HCT116 (cell line): ENCODE measurements at regions not wholly inside any gene's neighbourhood (a gene's known extent, or its start where the extent isn't known, plus 50 kb on each side); places are given as distances from the start of the nearest gene placed in this dataset.
A peak's percentile ranks its signal among the peaks of the same experiment; 100 is the strongest.

Experiments
- ATAC-seq: fragments of 200-7000 bp; cut with Tn5 transposase; 2 replicates; pipeline ENCODE4 v1.9.1; 2020; ENCODE audit warnings: mild to moderate bottlenecking, moderate library complexity
- BruUV-seq: library from RNA; stranded (reverse); fragments of 400-500 nt; replicated peaks from 2 replicates; lab custom pipeline; 2021; lab: Mats Ljungman, UMichigan
- CTCF ChIA-PET: fragments of 300-600 bp; sonication (Branson Sonifier 250); formaldehyde crosslinking; loops from one replicate; lab custom pipeline; 2021; ENCODE audit warnings: antibody characterized with exemption; lab: Charles Lee
- POLR2A ChIA-PET: fragments of 300-600, 350-600 bp; sonication (Branson Sonifier 250); formaldehyde crosslinking; loops from one replicate; lab custom pipeline; 2021; ENCODE audit warnings: antibody characterized with exemption; lab: Charles Lee
- RAD21 ChIA-PET, 2 experiments: fragments of 300-600 bp; sonication (Branson Sonifier 250); formaldehyde crosslinking; loops; one replicate each; lab custom pipeline; 2023; ENCODE audit warnings: low total read pairs in 2 of 2; ENCODE audit not compliant: uncharacterized antibody in 2 of 2, unreplicated experiment in 2 of 2, low non-redundant PET in 1 of 2; lab: Charles Lee
- DNase-seq: peaks from one replicate; pipeline ENCODE4 v3.0.0-alpha.2; 2010; ENCODE audit warnings: low read depth, low spot score
- H2AFZ ChIP-seq: fragments of 200-600 bp; shearing (Covaris generic), sonication (generic); 2 replicates; pipeline ENCODE4 v1.6.1; 2017; ENCODE audit warnings: low read depth, mixed run types, mixed read lengths, antibody characterized with exemption, low read length; ENCODE audit not compliant: poor library complexity, severe bottlenecking
- H3K27ac ChIP-seq: 2 replicates; pipeline ENCODE4 v1.5.1; 2012; ENCODE audit warnings: low read depth, low read length
- H3K27me3 ChIP-seq: fragments of 200-600 bp; sonication (generic); 2 replicates; pipeline ENCODE4 v1.6.1; 2016; ENCODE audit warnings: mixed run types, low read length, mixed read lengths; ENCODE audit not compliant: insufficient read depth
- H3K36me3 ChIP-seq, 2 experiments: fragments of 200-500 bp in 1 of 2; fragments of 200-600 bp in 1 of 2; sonication (Bioruptor generic) in 1 of 2; sonication (generic) in 1 of 2; 2 replicates each; pipeline versions ENCODE4 v1.5.1 to v1.6.1; 2014 to 2016; ENCODE audit warnings: low read length in 2 of 2, inconsistent platforms in 1 of 2, mixed read lengths in 1 of 2, mixed run types in 1 of 2; ENCODE audit not compliant: insufficient read depth in 2 of 2, control insufficient read depth in 1 of 2
- H3K4me1 ChIP-seq, 2 experiments: fragments of 200-600 bp in 1 of 2; sonication (generic) in 1 of 2; 2 replicates each; pipeline versions ENCODE4 v1.5.1 to v1.6.1; 2012 to 2017; ENCODE audit warnings: low read length in 2 of 2, inconsistent platforms in 1 of 2, mild to moderate bottlenecking in 1 of 2, mixed read lengths in 1 of 2, mixed run types in 1 of 2, moderate library complexity in 1 of 2; ENCODE audit not compliant: insufficient read depth in 2 of 2, control insufficient read depth in 1 of 2
- H3K4me2 ChIP-seq: fragments of 200-600 bp; sonication (generic); 2 replicates; pipeline ENCODE4 v1.6.1; 2017; ENCODE audit warnings: mixed run types, low read length, mixed read lengths
- H3K4me3 ChIP-seq, 2 experiments: fragments of 200-600 bp in 1 of 2; sonication (generic) in 1 of 2; replicated peaks in 1 of 2; 2 replicates each; pipeline ENCODE4 v1.5.1; 2011 to 2016; ENCODE audit warnings: low read length in 2 of 2, control low read depth in 1 of 2, low read depth in 1 of 2, mild to moderate bottlenecking in 1 of 2, mixed read lengths in 1 of 2, mixed run types in 1 of 2
- H3K79me2 ChIP-seq: fragments of 200-600 bp; sonication (generic); 2 replicates; pipeline ENCODE4 v1.6.1; 2017; ENCODE audit warnings: mild to moderate bottlenecking, mixed run types, low read length, moderate library complexity, mixed read lengths; ENCODE audit not compliant: insufficient read depth
- H3K9ac ChIP-seq: fragments of 200-600 bp; sonication (generic); 2 replicates; pipeline ENCODE4 v1.6.1; 2016; ENCODE audit warnings: low read length, mixed read lengths
- H3K9me2 ChIP-seq: fragments of 200-600 bp; sonication (generic), shearing (Covaris generic); 2 replicates; pipeline ENCODE4 v1.6.1; 2017; ENCODE audit warnings: mixed run types, mild to moderate bottlenecking, moderate library complexity; ENCODE audit not compliant: insufficient read depth
- H3K9me3 ChIP-seq, 2 experiments: fragments of 200-500 bp in 1 of 2; fragments of 200-600 bp in 1 of 2; sonication (Bioruptor generic) in 1 of 2; sonication (generic) in 1 of 2; 2 replicates each; pipeline ENCODE4 v1.6.1; 2014 to 2017; ENCODE audit warnings: low read length in 2 of 2, mixed read lengths in 2 of 2, inconsistent platforms in 1 of 2, low read depth in 1 of 2, mild to moderate bottlenecking in 1 of 2, mixed run types in 1 of 2, moderate library complexity in 1 of 2; ENCODE audit not compliant: control insufficient read depth in 1 of 2, insufficient read depth in 1 of 2
- H4K20me1 ChIP-seq: fragments of 200-600 bp; sonication (generic), shearing (Covaris generic); 2 replicates; pipeline ENCODE4 v1.6.1; 2017; ENCODE audit warnings: mixed run types, mild to moderate bottlenecking, moderate library complexity; ENCODE audit not compliant: insufficient read depth
- CBX3 ChIP-seq: IDR thresholded peaks from 2 replicates; pipeline ENCODE4 v1.6.1; 2012; ENCODE audit warnings: low read depth
- CEBPB ChIP-seq: IDR thresholded peaks from 2 replicates; pipeline ENCODE4 v1.6.1; 2012; ENCODE audit warnings: low read depth
- EGR1 ChIP-seq: IDR thresholded peaks from 2 replicates; pipeline ENCODE4 v1.6.1; 2012; ENCODE audit warnings: low read depth
- EZH2 ChIP-seq: fragments of 200-600 bp; sonication (generic); IDR thresholded peaks from 2 replicates; pipeline ENCODE4 v1.6.1; 2017; ENCODE audit warnings: antibody characterized with exemption, mixed run types
- EZH2phosphoT487 ChIP-seq: fragments of 200-600 bp; IDR thresholded peaks from 2 replicates; pipeline ENCODE4 v1.6.1; 2018; ENCODE audit warnings: antibody characterized with exemption, borderline replicate concordance
- FOSL1 ChIP-seq: IDR thresholded peaks from 2 replicates; pipeline ENCODE4 v1.6.1; 2012; ENCODE audit warnings: low read depth
- JUND ChIP-seq: IDR thresholded peaks from 2 replicates; pipeline ENCODE4 v1.6.1; 2012
- POLR2A ChIP-seq: IDR thresholded peaks from 2 replicates; pipeline ENCODE4 v1.7.0; 2011; ENCODE audit warnings: borderline replicate concordance; ENCODE audit not compliant: insufficient read depth, insufficient read length; ENCODE audit errors: extremely low read depth
- SIN3A ChIP-seq: IDR thresholded peaks from 2 replicates; pipeline ENCODE4 v1.6.1; 2012; ENCODE audit warnings: low read depth
- intact Hi-C: fragments of 100-400 bp; cut with micrococcal nuclease; formaldehyde crosslinking; loops from 2 replicates; pipeline ENCODE4 v1.10.0; 2022
- TF ChIP-seq, protein P1 (sequence below): IDR thresholded peaks from 2 replicates; pipeline ENCODE4 v1.6.1; 2012
- TF ChIP-seq, protein P2 (sequence below), 3 experiments: fragments of 200-600 bp in 1 of 3; sonication (generic) in 1 of 3; IDR thresholded peaks in 2 of 3; conservative IDR thresholded peaks in 1 of 3; 2 replicates each; pipeline ENCODE4 v1.5.1; 2012 to 2017; ENCODE audit warnings: low read depth in 2 of 3, low read length in 2 of 3, antibody characterized with exemption in 1 of 3, borderline replicate concordance in 1 of 3, control low read depth in 1 of 3, mild to moderate bottlenecking in 1 of 3, mixed read lengths in 1 of 3, mixed run types in 1 of 3, moderate library complexity in 1 of 3; ENCODE audit not compliant: insufficient read depth in 1 of 3

DNA sequence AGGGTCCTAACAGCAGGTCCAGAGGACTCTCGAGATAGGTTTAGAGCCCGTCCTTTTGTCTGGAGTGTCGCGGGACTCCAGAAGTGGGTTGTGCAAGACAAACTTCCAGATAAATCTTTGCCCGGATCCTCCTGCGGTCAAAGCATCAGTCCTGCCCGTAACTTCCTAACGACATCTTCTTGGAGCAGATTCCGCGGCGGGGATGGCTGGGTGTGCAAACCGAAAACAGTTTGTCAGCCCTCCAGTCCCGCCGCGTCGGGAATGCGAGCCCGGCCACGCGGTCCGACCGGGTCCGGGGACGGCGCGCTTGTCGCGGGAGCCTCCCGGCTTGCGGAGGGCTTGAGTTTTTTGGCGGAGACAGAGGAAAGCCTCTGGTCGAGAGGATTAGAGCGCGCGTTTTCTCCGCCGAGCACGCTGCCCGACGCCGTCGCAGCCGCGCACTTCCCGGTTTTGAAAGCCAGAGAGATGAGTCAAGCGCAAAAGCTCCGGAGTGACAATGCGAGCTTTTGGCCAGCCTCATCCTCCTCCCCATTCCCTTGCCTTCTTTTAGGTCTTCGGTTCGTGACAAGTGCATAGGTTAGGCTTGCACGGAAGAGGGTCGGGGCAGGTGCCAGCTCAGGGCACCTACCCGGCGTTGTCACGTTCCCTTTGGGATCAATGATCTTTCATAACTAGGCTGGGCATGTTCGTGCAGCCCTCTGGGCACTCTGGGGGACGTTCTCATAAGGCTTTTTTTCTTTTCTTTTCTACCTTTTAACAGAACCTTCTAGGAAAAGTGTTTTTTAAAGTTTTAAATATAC lies 91.3 kb upstream of the PRDM1 start (continued):
- no peak for TF ChIP-seq JUND
- 0 out of 2 replicates have a peak, but pooled peaks have one; percentile 20 for TF ChIP-seq FOSL1
- TF ChIP-seq POLR2A = no peak
- TF ChIP-seq, protein P1, sequence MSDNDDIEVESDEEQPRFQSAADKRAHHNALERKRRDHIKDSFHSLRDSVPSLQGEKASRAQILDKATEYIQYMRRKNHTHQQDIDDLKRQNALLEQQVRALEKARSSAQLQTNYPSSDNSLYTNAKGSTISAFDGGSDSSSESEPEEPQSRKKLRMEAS = peak; percentile 96

DNA sequence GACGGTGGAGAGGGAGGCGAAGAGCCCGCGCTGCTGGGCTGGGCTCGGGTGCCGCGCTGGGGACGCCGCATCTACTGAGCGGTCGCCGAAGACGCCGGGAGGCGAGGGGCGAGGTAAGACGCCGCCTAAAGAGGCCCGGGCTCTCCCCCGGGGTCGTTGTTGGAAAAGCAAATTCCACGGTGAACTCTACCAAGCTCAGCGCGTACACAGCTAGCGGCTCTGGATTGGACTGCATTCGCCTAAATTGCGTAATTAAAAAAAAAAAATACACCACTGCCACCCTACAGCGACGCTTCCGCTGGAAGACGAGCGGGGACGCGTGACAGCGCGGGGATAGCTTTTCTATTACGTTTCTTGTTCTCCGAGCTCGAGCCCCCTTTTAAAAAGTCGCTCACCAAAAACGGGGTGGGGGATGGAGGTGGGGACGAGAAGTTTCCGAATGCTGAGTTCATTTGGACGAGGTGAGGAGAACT lies 92.0 kb upstream of the PRDM1 start:
- Histone ChIP-seq H3K9me2 (no peaks in the 10 kb centered on the region), H2AFZ (peak overlapping the region; percentile 93), H3K27ac (no peak overlapping the region), H3K27me3 (no peaks in the 10 kb centered on the region), H3K36me3 (no peaks in the 10 kb centered on the region), H3K9ac (no peak overlapping the region), H3K4me1 (peaks cover 0 to 34% of the 10 kb centered on the region in 2 experiments; a peak in 2 of 4 replicates), H3K4me3 (peak overlapping the region; percentile 53 to 55; a peak in 3 of 4 replicates), H3K4me2 (peak overlapping the region; percentile 79), H3K9me3 (no peaks in the 10 kb centered on the region), H4K20me1 (no peaks in the 10 kb centered on the region), H3K79me2 (no peaks in the 10 kb centered on the region)
- DNase-seq (no peak), ATAC-seq (no peak)
- POLR2A ChIA-PET = no interaction called here
- RAD21 ChIA-PET = no interaction called here
- CTCF ChIA-PET = no interaction called here
- BruUV-seq = no TSS peak
- TF ChIP-seq JUND = no peak
- no peak for TF ChIP-seq EZH2
- TF ChIP-seq EGR1 = no peak
- TF ChIP-seq, protein P1 = no peak
- TF ChIP-seq SIN3A = no peak
- no peak for TF ChIP-seq EZH2phosphoT487
- TF ChIP-seq CEBPB = no peak
- no peak for TF ChIP-seq CBX3
- TF ChIP-seq, protein P2, sequence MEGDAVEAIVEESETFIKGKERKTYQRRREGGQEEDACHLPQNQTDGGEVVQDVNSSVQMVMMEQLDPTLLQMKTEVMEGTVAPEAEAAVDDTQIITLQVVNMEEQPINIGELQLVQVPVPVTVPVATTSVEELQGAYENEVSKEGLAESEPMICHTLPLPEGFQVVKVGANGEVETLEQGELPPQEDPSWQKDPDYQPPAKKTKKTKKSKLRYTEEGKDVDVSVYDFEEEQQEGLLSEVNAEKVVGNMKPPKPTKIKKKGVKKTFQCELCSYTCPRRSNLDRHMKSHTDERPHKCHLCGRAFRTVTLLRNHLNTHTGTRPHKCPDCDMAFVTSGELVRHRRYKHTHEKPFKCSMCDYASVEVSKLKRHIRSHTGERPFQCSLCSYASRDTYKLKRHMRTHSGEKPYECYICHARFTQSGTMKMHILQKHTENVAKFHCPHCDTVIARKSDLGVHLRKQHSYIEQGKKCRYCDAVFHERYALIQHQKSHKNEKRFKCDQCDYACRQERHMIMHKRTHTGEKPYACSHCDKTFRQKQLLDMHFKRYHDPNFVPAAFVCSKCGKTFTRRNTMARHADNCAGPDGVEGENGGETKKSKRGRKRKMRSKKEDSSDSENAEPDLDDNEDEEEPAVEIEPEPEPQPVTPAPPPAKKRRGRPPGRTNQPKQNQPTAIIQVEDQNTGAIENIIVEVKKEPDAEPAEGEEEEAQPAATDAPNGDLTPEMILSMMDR (IDR thresholded peaks at IDR 0.05 in 2 of 3, conservative IDR thresholded peaks at IDR 0.05 in 1 of 3; ENCODE audit: borderline replicate concordance in 1 of 3, insufficient read depth in 1 of 3, low read depth in 2 of 3, low read length in 2 of 3) = no peak
- TF ChIP-seq FOSL1 = no peak
- intact Hi-C loops = loop anchor here (5.0 to 10.0 kb wide), 3 partner anchors 93 to 259 kb away; partner anchors contain the start of gene PRDM1
